ENCODE measurements at regions not wholly inside any gene's neighbourhood (a gene's known extent, or its start where the extent isn't known, plus 50 kb on each side); places are given as distances from the start of the nearest gene placed in this dataset.
"Not testable (repeated sequence)": the region's sequence is repeated elsewhere in the genome, so short reads cannot be mapped to it uniquely, and the experiment has no call there.

GRCh38 chr14:53260928-53261327, 107.8 kb upstream of the DDHD1 start:
- Mint-ChIP-seq H3K9me3 (peaks cover 19% of the 10 kb centered on the region), H3K27ac (no peak overlapping the region), H3K27me3 (no peaks in the 10 kb centered on the region), H3K4me3 (no peak overlapping the region), H3K36me3 (no peaks in the 10 kb centered on the region), H3K4me1 (ENCODE audit: unreplicated experiment) (no peaks in the 10 kb centered on the region)
- no peak for TF ChIP-seq CTCF (conservative IDR thresholded peaks at IDR 0.05)
- no peak for DNase-seq (ENCODE audit: extremely low spot score, unreplicated experiment)

GRCh38 chr14:53260286-53260685, 107.2 kb upstream of the DDHD1 start:
- Mint-ChIP-seq H3K9me3 (peaks cover 19% of the 10 kb centered on the region), H3K27ac (no peak overlapping the region), H3K4me3 (no peak overlapping the region), H3K27me3 (no peaks in the 10 kb centered on the region), H3K36me3 (no peaks in the 10 kb centered on the region), H3K4me1 (ENCODE audit: unreplicated experiment) (no peaks in the 10 kb centered on the region)
- no peak for TF ChIP-seq CTCF (conservative IDR thresholded peaks at IDR 0.05)
- DNase-seq (ENCODE audit: extremely low spot score, unreplicated experiment) = no peak

GRCh38 chr14:53252141-53252540, 99.0 kb upstream of the DDHD1 start:
- no peaks in the 10 kb centered on the region for H3K27me3 Mint-ChIP-seq
- no peak overlapping the region for H3K4me3 Mint-ChIP-seq
- no peak overlapping the region for H3K27ac Mint-ChIP-seq
- H3K4me1 Mint-ChIP-seq (ENCODE audit: unreplicated experiment) = peaks cover 6% of the 10 kb centered on the region
- H3K36me3 Mint-ChIP-seq = no peaks in the 10 kb centered on the region
- DNase-seq (ENCODE audit: extremely low spot score, unreplicated experiment) = no peak
- H3K9me3 Mint-ChIP-seq = peaks cover 8% of the 10 kb centered on the region
- TF ChIP-seq CTCF (conservative IDR thresholded peaks at IDR 0.05) = no peak

GRCh38 chr14:53249059-53249458, 95.9 kb upstream of the DDHD1 start:
- Mint-ChIP-seq H3K9me3 (peaks cover 6% of the 10 kb centered on the region), H3K27ac (no peak overlapping the region), H3K4me3 (no peak overlapping the region), H3K4me1 (ENCODE audit: unreplicated experiment) (peaks cover 6% of the 10 kb centered on the region), H3K27me3 (no peaks in the 10 kb centered on the region), H3K36me3 (no peaks in the 10 kb centered on the region)
- no peak for TF ChIP-seq CTCF (conservative IDR thresholded peaks at IDR 0.05)
- DNase-seq (ENCODE audit: extremely low spot score, unreplicated experiment) = no peak

GRCh38 chr14:53247596-53248370, 94.7 kb upstream of the DDHD1 start:
- Mint-ChIP-seq H3K27me3 (no peaks in the 10 kb centered on the region), H3K4me1 (ENCODE audit: unreplicated experiment) (peaks cover 6% of the 10 kb centered on the region), H3K36me3 (no peaks in the 10 kb centered on the region), H3K9me3 (peaks cover 5% of the 10 kb centered on the region), H3K27ac (no peak overlapping the region), H3K4me3 (no peak overlapping the region)
- TF ChIP-seq CTCF (conservative IDR thresholded peaks at IDR 0.05) = no peak
- no peak for DNase-seq (ENCODE audit: extremely low spot score, unreplicated experiment)

GRCh38 chr14:53242898-53243297, 89.8 kb upstream of the DDHD1 start:
- DNase-seq (ENCODE audit: extremely low spot score, unreplicated experiment); H3K27me3 Mint-ChIP-seq; H3K36me3 Mint-ChIP-seq; H3K4me3 Mint-ChIP-seq; H3K4me1 Mint-ChIP-seq (ENCODE audit: unreplicated experiment); H3K27ac Mint-ChIP-seq: not testable (repeated sequence)
- peaks cover 15% of the 10 kb centered on the region for H3K9me3 Mint-ChIP-seq
